Endothelial cell of umbilical vein (primary cell): ENCODE measurements at regions not wholly inside any gene's neighbourhood (a gene's known extent, or its start where the extent isn't known, plus 50 kb on each side); places are given as distances from the start of the nearest gene placed in this dataset.

Experiments
- EZH2 ChIP-seq: IDR thresholded peaks from 2 replicates; pipeline ENCODE4 v1.6.1; 2012; ENCODE audit warnings: borderline replicate concordance, low read depth, mild to moderate bottlenecking, moderate library complexity, low read length, inconsistent platforms; ENCODE audit not compliant: severe bottlenecking
- JUN ChIP-seq: IDR thresholded peaks from 2 replicates; pipeline ENCODE4 v1.6.1; 2011; ENCODE audit warnings: borderline replicate concordance, low read depth; ENCODE audit not compliant: insufficient read length, insufficient read depth
- POLR2AphosphoS5 ChIP-seq: IDR thresholded peaks from 2 replicates; pipeline ENCODE4 v1.6.1; 2012; ENCODE audit warnings: low read depth, mild to moderate bottlenecking, control low read depth, low read length, moderate library complexity; ENCODE audit not compliant: insufficient read depth
- TF ChIP-seq, protein P1 (sequence below), 2 donors: IDR thresholded peaks; 1 replicate in 1 of 2; 2 replicates in 1 of 2; pipeline ENCODE4 v1.5.1; 2011; ENCODE audit warnings: low read length in 2 of 2, mild to moderate bottlenecking in 2 of 2, moderate library complexity in 2 of 2, control low read depth in 1 of 2, inconsistent platforms in 1 of 2, low read depth in 1 of 2; ENCODE audit not compliant: insufficient read depth in 1 of 2; ENCODE audit errors: extremely low read depth in 1 of 2
- TF ChIP-seq, protein P2 (sequence below): IDR thresholded peaks from 2 replicates; pipeline ENCODE4 v1.6.1; 2011; ENCODE audit not compliant: insufficient read depth, insufficient read length

DNA sequence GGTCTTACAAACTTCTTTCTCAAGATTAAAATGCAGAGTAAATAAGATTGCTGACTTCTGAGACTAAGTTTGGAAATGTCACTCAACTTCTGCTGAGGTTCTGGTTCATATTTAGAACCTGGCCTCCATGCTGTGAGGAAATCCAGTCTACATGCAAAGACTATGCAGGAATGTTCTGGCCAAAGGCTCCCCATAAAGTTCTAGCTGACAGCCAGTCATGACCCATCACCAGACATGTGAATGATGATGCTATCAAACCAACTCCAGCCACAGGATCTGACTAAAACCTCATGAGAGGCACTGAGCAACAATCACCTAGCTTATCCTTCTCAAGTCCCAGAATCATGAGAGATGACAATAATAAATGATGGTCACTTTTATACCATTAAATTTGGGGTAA is 935.1 kb upstream of the MAP3K7 start:
- TF ChIP-seq, protein P1, sequence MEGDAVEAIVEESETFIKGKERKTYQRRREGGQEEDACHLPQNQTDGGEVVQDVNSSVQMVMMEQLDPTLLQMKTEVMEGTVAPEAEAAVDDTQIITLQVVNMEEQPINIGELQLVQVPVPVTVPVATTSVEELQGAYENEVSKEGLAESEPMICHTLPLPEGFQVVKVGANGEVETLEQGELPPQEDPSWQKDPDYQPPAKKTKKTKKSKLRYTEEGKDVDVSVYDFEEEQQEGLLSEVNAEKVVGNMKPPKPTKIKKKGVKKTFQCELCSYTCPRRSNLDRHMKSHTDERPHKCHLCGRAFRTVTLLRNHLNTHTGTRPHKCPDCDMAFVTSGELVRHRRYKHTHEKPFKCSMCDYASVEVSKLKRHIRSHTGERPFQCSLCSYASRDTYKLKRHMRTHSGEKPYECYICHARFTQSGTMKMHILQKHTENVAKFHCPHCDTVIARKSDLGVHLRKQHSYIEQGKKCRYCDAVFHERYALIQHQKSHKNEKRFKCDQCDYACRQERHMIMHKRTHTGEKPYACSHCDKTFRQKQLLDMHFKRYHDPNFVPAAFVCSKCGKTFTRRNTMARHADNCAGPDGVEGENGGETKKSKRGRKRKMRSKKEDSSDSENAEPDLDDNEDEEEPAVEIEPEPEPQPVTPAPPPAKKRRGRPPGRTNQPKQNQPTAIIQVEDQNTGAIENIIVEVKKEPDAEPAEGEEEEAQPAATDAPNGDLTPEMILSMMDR (IDR thresholded peaks at IDR 0.05; ENCODE audit: extremely low read depth in 1 of 2, insufficient read depth in 1 of 2, low read depth in 1 of 2, low read length in 2 of 2) = no peak
- TF ChIP-seq EZH2 = no peak
- TF ChIP-seq, protein P2, sequence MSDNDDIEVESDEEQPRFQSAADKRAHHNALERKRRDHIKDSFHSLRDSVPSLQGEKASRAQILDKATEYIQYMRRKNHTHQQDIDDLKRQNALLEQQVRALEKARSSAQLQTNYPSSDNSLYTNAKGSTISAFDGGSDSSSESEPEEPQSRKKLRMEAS = no peak
- no peak for TF ChIP-seq POLR2AphosphoS5
- no peak for TF ChIP-seq JUN
